Neural cell (in vitro differentiated cells): ENCODE measurements at regions not wholly inside any gene's neighbourhood (a gene's known extent, or its start where the extent isn't known, plus 50 kb on each side); places are given as distances from the start of the nearest gene placed in this dataset.

ENCODE experiments used
- H2AFZ ChIP-seq: fragments of 200-600, 300-800 bp; sonication (generic), shearing (Covaris generic); 2 replicates; pipeline ENCODE4 v1.6.0; 2014; ENCODE audit warnings: low read depth, mild to moderate bottlenecking, antibody characterized with exemption, low read length, moderate library complexity
- H3F3A ChIP-seq: fragments of 200-600 bp; shearing (Covaris generic); 2 replicates; pipeline ENCODE4 v1.6.1; 2016; ENCODE audit warnings: mild to moderate bottlenecking, moderate library complexity, mixed read lengths, antibody characterized with exemption, low read length; ENCODE audit not compliant: insufficient read depth, poor library complexity, severe bottlenecking
- H3K27ac ChIP-seq: fragments of 200-600, 300-800 bp; sonication (generic), shearing (Covaris generic); 2 replicates; pipeline ENCODE4 v1.5.1; 2014; ENCODE audit warnings: mild to moderate bottlenecking, low read length, moderate library complexity
- H3K27me3 ChIP-seq: fragments of 300-800, 200-600 bp; sonication (generic), shearing (Covaris generic); 2 replicates; pipeline ENCODE4 v1.6.0; 2014; ENCODE audit warnings: mild to moderate bottlenecking, low read depth, low read length, moderate library complexity; ENCODE audit not compliant: insufficient read depth
- H3K36me3 ChIP-seq: fragments of 300-800, 200-600 bp; sonication (generic), shearing (Covaris generic); 2 replicates; pipeline ENCODE4 v1.5.1; 2014; ENCODE audit warnings: mild to moderate bottlenecking, antibody characterized with exemption, low read length, moderate library complexity; ENCODE audit not compliant: insufficient read depth
- H3K4me2 ChIP-seq: fragments of 300-800, 200-600 bp; sonication (generic), shearing (Covaris generic); 2 replicates; pipeline ENCODE4 v1.6.0; 2014; ENCODE audit warnings: mild to moderate bottlenecking, low read length
- H3K4me3 ChIP-seq: fragments of 300-800, 200-600 bp; sonication (generic), shearing (Covaris generic); 2 replicates; pipeline ENCODE4 v1.5.1; 2014; ENCODE audit warnings: mild to moderate bottlenecking, low read length, moderate library complexity
- H3K79me2 ChIP-seq: fragments of 200-600 bp; shearing (Covaris generic); replicated peaks from 2 replicates; pipeline ENCODE4 v1.6.0; 2014; ENCODE audit warnings: mild to moderate bottlenecking, low read length, moderate library complexity; ENCODE audit not compliant: insufficient read depth
- H3K9ac ChIP-seq: fragments of 300-800, 200-600 bp; sonication (generic), shearing (Covaris generic); 2 replicates; pipeline ENCODE4 v1.6.1; 2016; ENCODE audit warnings: mild to moderate bottlenecking, low read length, mixed read lengths
- H3K9me2 ChIP-seq: fragments of 200-600 bp; shearing (Covaris generic); 2 replicates; pipeline ENCODE4 v1.6.1; 2016; ENCODE audit warnings: mild to moderate bottlenecking, low read length, mixed read lengths; ENCODE audit not compliant: insufficient read depth
- H3K9me3 ChIP-seq: fragments of 200-600, 300-800 bp; sonication (generic), shearing (Covaris generic); 2 replicates; pipeline ENCODE4 v1.6.1; 2016; ENCODE audit warnings: mild to moderate bottlenecking, mixed run types, low read length, moderate library complexity, mixed read lengths
- H4K20me1 ChIP-seq: fragments of 200-600 bp; shearing (Covaris generic); 2 replicates; pipeline ENCODE4 v1.6.1; 2016; ENCODE audit warnings: mild to moderate bottlenecking, mixed run types; ENCODE audit not compliant: insufficient read depth
- EP300 ChIP-seq: fragments of 450-650 bp; conservative IDR thresholded peaks from 2 replicates; pipeline ENCODE4 v1.6.1; 2014; ENCODE audit warnings: antibody characterized with exemption, mild to moderate bottlenecking, moderate library complexity; ENCODE audit not compliant: poor library complexity, severe bottlenecking
- EZH2 ChIP-seq: fragments of 200-600, 300-800 bp; shearing (Covaris generic), sonication (generic); IDR thresholded peaks from 2 replicates; pipeline ENCODE4 v1.6.1; 2014; ENCODE audit warnings: antibody characterized with exemption, low read length, borderline replicate concordance, mild to moderate bottlenecking; ENCODE audit not compliant: insufficient read depth, poor library complexity, severe bottlenecking
- MXI1 ChIP-seq: fragments of 450-650 bp; conservative IDR thresholded peaks from 2 replicates; pipeline ENCODE4 v1.6.1; 2014; ENCODE audit warnings: antibody characterized with exemption, mild to moderate bottlenecking; ENCODE audit not compliant: poor library complexity, severe bottlenecking
- POLR2AphosphoS5 ChIP-seq: IDR thresholded peaks from 2 replicates; pipeline ENCODE4 v1.6.1; 2012
- RAD21 ChIP-seq: fragments of 450-650 bp; conservative IDR thresholded peaks from 2 replicates; pipeline ENCODE4 v1.6.1; 2014; ENCODE audit warnings: antibody characterized with exemption, mild to moderate bottlenecking, moderate library complexity
- SMC3 ChIP-seq: fragments of 450-650 bp; conservative IDR thresholded peaks from 2 replicates; pipeline ENCODE4 v1.6.1; 2014; ENCODE audit warnings: antibody characterized with exemption, mild to moderate bottlenecking, moderate library complexity; ENCODE audit not compliant: poor library complexity
- TAF1 ChIP-seq: IDR thresholded peaks from 2 replicates; pipeline ENCODE4 v1.6.1; 2012; ENCODE audit warnings: low read depth
- TF ChIP-seq, protein P1 (sequence below): IDR thresholded peaks from 2 replicates; pipeline ENCODE4 v1.6.1; 2012; ENCODE audit warnings: borderline replicate concordance

- Histone ChIP-seq H4K20me1 (no peaks in the 10 kb centered on the region), H3F3A (no peaks in the 10 kb centered on the region), H3K4me3 (no peak overlapping the region), H3K36me3 (no peaks in the 10 kb centered on the region), H3K9ac (no peak overlapping the region), H3K9me3 (no peaks in the 10 kb centered on the region), H3K79me2 (no peaks in the 10 kb centered on the region), H3K27me3 (peaks cover 3% of the 10 kb centered on the region), H3K9me2 (no peaks in the 10 kb centered on the region), H2AFZ (no peak overlapping the region), H3K4me2 (no peak overlapping the region), H3K27ac (no peak overlapping the region)
- TF ChIP-seq, protein P1, sequence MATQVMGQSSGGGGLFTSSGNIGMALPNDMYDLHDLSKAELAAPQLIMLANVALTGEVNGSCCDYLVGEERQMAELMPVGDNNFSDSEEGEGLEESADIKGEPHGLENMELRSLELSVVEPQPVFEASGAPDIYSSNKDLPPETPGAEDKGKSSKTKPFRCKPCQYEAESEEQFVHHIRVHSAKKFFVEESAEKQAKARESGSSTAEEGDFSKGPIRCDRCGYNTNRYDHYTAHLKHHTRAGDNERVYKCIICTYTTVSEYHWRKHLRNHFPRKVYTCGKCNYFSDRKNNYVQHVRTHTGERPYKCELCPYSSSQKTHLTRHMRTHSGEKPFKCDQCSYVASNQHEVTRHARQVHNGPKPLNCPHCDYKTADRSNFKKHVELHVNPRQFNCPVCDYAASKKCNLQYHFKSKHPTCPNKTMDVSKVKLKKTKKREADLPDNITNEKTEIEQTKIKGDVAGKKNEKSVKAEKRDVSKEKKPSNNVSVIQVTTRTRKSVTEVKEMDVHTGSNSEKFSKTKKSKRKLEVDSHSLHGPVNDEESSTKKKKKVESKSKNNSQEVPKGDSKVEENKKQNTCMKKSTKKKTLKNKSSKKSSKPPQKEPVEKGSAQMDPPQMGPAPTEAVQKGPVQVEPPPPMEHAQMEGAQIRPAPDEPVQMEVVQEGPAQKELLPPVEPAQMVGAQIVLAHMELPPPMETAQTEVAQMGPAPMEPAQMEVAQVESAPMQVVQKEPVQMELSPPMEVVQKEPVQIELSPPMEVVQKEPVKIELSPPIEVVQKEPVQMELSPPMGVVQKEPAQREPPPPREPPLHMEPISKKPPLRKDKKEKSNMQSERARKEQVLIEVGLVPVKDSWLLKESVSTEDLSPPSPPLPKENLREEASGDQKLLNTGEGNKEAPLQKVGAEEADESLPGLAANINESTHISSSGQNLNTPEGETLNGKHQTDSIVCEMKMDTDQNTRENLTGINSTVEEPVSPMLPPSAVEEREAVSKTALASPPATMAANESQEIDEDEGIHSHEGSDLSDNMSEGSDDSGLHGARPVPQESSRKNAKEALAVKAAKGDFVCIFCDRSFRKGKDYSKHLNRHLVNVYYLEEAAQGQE, result no peak
Measured at GRCh38 chr10:117875793-117876192, 170.9 kb downstream of the RAB11FIP2 start.

- Histone ChIP-seq H3K9me3 (no peaks in the 10 kb centered on the region), H3K27me3 (peaks cover 3% of the 10 kb centered on the region), H3K4me3 (no peak overlapping the region), H4K20me1 (no peaks in the 10 kb centered on the region), H2AFZ (no peak overlapping the region), H3K4me2 (no peak overlapping the region), H3K9ac (no peak overlapping the region), H3F3A (no peaks in the 10 kb centered on the region), H3K79me2 (no peaks in the 10 kb centered on the region), H3K27ac (no peak overlapping the region), H3K9me2 (no peaks in the 10 kb centered on the region), H3K36me3 (no peaks in the 10 kb centered on the region)
- TF ChIP-seq EZH2 (no peak), TAF1 (no peak)
Measured at GRCh38 chr10:117876210-117876609, 170.5 kb downstream of the RAB11FIP2 start.

DNA sequence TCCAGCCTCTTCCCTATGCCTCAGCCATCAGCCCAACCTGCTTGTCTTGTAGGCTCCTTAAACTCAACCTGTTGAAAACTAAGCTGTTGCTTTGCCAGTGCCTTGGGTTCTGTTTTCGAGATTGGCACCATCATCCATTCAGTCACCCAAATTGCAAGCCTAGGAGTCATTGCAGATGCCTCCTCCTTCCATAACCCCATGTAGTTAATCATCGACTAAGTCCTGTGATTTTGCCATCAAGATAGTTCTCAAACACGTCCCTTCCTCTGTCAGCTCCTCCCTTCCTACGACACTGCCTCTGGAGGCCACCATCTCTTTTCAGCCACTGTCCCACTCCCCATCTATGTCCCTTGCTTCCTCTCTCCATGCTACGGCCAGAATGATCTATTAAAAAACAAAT is 168.1 kb downstream of the RAB11FIP2 start:
- no peaks in the 10 kb centered on the region for H3F3A ChIP-seq
- H4K20me1 ChIP-seq, result no peaks in the 10 kb centered on the region
- H3K27me3 ChIP-seq, result peaks cover 3% of the 10 kb centered on the region
- H3K4me2 ChIP-seq, result no peak overlapping the region
- H3K4me3 ChIP-seq, result no peak overlapping the region
- no peak overlapping the region for H2AFZ ChIP-seq
- no peaks in the 10 kb centered on the region for H3K9me2 ChIP-seq
- no peak overlapping the region for H3K27ac ChIP-seq
- H3K79me2 ChIP-seq, result no peaks in the 10 kb centered on the region
- H3K9me3 ChIP-seq, result no peaks in the 10 kb centered on the region
- TF ChIP-seq, protein P1, result no peak
- no peak for TF ChIP-seq TAF1
- no peak for TF ChIP-seq MXI1
- TF ChIP-seq RAD21, result no peak
- TF ChIP-seq SMC3, result no peak
- TF ChIP-seq POLR2AphosphoS5, result no peak
- TF ChIP-seq EZH2, result no peak
- TF ChIP-seq EP300, result no peak
- H3K9ac ChIP-seq, result no peak overlapping the region
- no peaks in the 10 kb centered on the region for H3K36me3 ChIP-seq
